HL-60 (cell line): ENCODE measurements at regions not wholly inside any gene's neighbourhood (a gene's known extent, or its start where the extent isn't known, plus 50 kb on each side); places are given as distances from the start of the nearest gene placed in this dataset.

Experiments used
- POLR2AphosphoS5 ChIP-seq: IDR thresholded peaks from 2 replicates; pipeline ENCODE4 v1.6.1; 2012; ENCODE audit warnings: low read depth
- TF ChIP-seq, protein P1 (sequence below): IDR thresholded peaks from one replicate; pipeline ENCODE4 v1.5.1; 2011; ENCODE audit warnings: low read length, control low read depth, inconsistent platforms; ENCODE audit not compliant: insufficient read depth
- TF ChIP-seq, protein P2 (sequence below): IDR thresholded peaks from 2 replicates; pipeline ENCODE4 v1.6.1; 2012; ENCODE audit warnings: low read depth; ENCODE audit not compliant: insufficient replicate concordance

DNA sequence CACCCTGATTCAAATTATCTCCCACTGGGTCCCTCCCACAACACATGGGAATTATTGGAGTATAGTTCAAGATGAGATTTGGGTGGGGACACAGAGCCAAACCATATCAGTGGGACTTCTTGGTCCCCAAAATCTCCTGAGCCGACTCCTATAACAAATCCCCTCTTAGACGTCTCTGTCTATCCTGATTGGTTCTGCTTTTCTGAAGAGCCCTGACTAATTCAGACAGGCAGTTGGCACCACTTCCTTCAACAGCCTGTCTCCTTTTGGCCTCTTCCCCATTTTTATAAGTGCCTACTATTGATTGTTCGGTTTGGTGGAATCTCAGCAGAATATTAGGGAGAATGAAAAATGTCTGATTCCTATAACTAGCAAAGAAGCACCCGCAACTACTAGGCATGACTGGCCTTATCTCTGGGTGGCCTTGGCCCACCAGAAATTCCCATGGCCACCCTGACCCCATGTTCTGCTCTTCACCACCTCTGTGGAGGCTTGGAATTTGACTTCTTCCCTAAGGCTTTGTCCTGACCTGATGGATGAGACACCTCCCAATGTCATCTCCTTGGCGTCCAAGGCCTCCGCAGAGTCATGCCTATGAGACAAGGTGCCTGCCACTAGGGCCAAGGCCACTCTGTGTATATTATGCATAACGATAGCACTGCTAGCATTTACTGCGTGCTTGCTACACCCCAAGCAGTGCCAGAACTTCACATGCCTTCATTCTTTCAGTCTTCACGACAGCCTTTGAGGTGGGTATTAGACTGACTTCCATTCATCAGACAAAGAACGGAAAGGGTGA lies 218.9 kb upstream of the COPS8 start:
- TF ChIP-seq POLR2AphosphoS5, result no peak
- TF ChIP-seq, protein P1, sequence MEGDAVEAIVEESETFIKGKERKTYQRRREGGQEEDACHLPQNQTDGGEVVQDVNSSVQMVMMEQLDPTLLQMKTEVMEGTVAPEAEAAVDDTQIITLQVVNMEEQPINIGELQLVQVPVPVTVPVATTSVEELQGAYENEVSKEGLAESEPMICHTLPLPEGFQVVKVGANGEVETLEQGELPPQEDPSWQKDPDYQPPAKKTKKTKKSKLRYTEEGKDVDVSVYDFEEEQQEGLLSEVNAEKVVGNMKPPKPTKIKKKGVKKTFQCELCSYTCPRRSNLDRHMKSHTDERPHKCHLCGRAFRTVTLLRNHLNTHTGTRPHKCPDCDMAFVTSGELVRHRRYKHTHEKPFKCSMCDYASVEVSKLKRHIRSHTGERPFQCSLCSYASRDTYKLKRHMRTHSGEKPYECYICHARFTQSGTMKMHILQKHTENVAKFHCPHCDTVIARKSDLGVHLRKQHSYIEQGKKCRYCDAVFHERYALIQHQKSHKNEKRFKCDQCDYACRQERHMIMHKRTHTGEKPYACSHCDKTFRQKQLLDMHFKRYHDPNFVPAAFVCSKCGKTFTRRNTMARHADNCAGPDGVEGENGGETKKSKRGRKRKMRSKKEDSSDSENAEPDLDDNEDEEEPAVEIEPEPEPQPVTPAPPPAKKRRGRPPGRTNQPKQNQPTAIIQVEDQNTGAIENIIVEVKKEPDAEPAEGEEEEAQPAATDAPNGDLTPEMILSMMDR, result no peak
- TF ChIP-seq, protein P2, sequence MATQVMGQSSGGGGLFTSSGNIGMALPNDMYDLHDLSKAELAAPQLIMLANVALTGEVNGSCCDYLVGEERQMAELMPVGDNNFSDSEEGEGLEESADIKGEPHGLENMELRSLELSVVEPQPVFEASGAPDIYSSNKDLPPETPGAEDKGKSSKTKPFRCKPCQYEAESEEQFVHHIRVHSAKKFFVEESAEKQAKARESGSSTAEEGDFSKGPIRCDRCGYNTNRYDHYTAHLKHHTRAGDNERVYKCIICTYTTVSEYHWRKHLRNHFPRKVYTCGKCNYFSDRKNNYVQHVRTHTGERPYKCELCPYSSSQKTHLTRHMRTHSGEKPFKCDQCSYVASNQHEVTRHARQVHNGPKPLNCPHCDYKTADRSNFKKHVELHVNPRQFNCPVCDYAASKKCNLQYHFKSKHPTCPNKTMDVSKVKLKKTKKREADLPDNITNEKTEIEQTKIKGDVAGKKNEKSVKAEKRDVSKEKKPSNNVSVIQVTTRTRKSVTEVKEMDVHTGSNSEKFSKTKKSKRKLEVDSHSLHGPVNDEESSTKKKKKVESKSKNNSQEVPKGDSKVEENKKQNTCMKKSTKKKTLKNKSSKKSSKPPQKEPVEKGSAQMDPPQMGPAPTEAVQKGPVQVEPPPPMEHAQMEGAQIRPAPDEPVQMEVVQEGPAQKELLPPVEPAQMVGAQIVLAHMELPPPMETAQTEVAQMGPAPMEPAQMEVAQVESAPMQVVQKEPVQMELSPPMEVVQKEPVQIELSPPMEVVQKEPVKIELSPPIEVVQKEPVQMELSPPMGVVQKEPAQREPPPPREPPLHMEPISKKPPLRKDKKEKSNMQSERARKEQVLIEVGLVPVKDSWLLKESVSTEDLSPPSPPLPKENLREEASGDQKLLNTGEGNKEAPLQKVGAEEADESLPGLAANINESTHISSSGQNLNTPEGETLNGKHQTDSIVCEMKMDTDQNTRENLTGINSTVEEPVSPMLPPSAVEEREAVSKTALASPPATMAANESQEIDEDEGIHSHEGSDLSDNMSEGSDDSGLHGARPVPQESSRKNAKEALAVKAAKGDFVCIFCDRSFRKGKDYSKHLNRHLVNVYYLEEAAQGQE, result no peak
